Skeletal muscle cell (primary cell): ENCODE measurements at regions not wholly inside any gene's neighbourhood (a gene's known extent, or its start where the extent isn't known, plus 50 kb on each side); places are given as distances from the start of the nearest gene placed in this dataset.
"Not testable (repeated sequence)": the region's sequence is repeated elsewhere in the genome, so short reads cannot be mapped to it uniquely, and the experiment has no call there.

Experiments
- DNase-seq: peaks from one replicate; pipeline ENCODE4 v3.0.0-alpha.2; 2010; ENCODE audit warnings: low read depth
- H3K4me3 ChIP-seq: 2 replicates; pipeline ENCODE4 v1.5.1; 2011; ENCODE audit warnings: low read depth, mild to moderate bottlenecking, control low read depth, low read length, moderate library complexity

- no peak for DNase-seq
- no peak overlapping the region for H3K4me3 ChIP-seq
Measured at GRCh38 chr10:125264757-125265578, 104.6 kb upstream of the CTBP2 start.

- H3K4me3 ChIP-seq: no peak overlapping the region
- DNase-seq: no peak
Measured at GRCh38 chr10:125264091-125264490, 103.7 kb upstream of the CTBP2 start.

- no peak overlapping the region for H3K4me3 ChIP-seq
- no peak for DNase-seq
Measured at GRCh38 chr10:125263551-125263950, 103.2 kb upstream of the CTBP2 start.

GRCh38 chr10:125262920-125263319 is 102.6 kb upstream of the CTBP2 start:
- no peak for DNase-seq

GRCh38 chr10:125262409-125262808 is 102.0 kb upstream of the CTBP2 start:
- no peak overlapping the region for H3K4me3 ChIP-seq
- no peak for DNase-seq

More at GRCh38 chr10:125262920-125263319, 102.6 kb upstream of the CTBP2 start:
- no peak overlapping the region for H3K4me3 ChIP-seq

GRCh38 chr10:125261491-125262186 is 101.3 kb upstream of the CTBP2 start:
- no peak overlapping the region for H3K4me3 ChIP-seq
- no peak for DNase-seq

GRCh38 chr10:125260260-125260659 is 99.9 kb upstream of the CTBP2 start:
- DNase-seq: no peak
- no peak overlapping the region for H3K4me3 ChIP-seq

- no peak for DNase-seq
- H3K4me3 ChIP-seq: no peak overlapping the region
Measured at GRCh38 chr10:125259651-125260050, 99.3 kb upstream of the CTBP2 start.

- no peak overlapping the region for H3K4me3 ChIP-seq
- DNase-seq: no peak
Measured at GRCh38 chr10:125258676-125259075, 98.3 kb upstream of the CTBP2 start.

- no peak for DNase-seq
Measured at GRCh38 chr10:125257521-125258108, 97.3 kb upstream of the CTBP2 start.

GRCh38 chr10:125256026-125256425 is 95.7 kb upstream of the CTBP2 start:
- no peak for DNase-seq
- no peak overlapping the region for H3K4me3 ChIP-seq

More at GRCh38 chr10:125257521-125258108, 97.3 kb upstream of the CTBP2 start:
- no peak overlapping the region for H3K4me3 ChIP-seq

- no peak for DNase-seq
- no peak overlapping the region for H3K4me3 ChIP-seq
Measured at GRCh38 chr10:125252937-125253336, 92.6 kb upstream of the CTBP2 start.

GRCh38 chr10:125250834-125251233 is 90.5 kb upstream of the CTBP2 start:
- H3K4me3 ChIP-seq, DNase-seq: not testable (repeated sequence)

GRCh38 chr10:125249948-125250347 is 89.6 kb upstream of the CTBP2 start:
- DNase-seq: no peak
- no peak overlapping the region for H3K4me3 ChIP-seq

- no peak for DNase-seq
- no peak overlapping the region for H3K4me3 ChIP-seq
Measured at GRCh38 chr10:125248489-125248888, 88.1 kb upstream of the CTBP2 start.

GRCh38 chr10:125247576-125247975 is 87.2 kb upstream of the CTBP2 start:
- no peak overlapping the region for H3K4me3 ChIP-seq
- no peak for DNase-seq

- DNase-seq: no peak
- H3K4me3 ChIP-seq: no peak overlapping the region
Measured at GRCh38 chr10:125243532-125244253, 83.3 kb upstream of the CTBP2 start.

- H3K4me3 ChIP-seq: no peak overlapping the region
Measured at GRCh38 chr10:125238682-125239081, 78.3 kb upstream of the CTBP2 start.

GRCh38 chr10:125236091-125236490 is 75.7 kb upstream of the CTBP2 start:
- H3K4me3 ChIP-seq: no peak overlapping the region

More at GRCh38 chr10:125238682-125239081, 78.3 kb upstream of the CTBP2 start:
- no peak for DNase-seq

More at GRCh38 chr10:125236091-125236490, 75.7 kb upstream of the CTBP2 start:
- no peak for DNase-seq
